ENCODE measurements at regions not wholly inside any gene's neighbourhood (a gene's known extent, or its start where the extent isn't known, plus 50 kb on each side); places are given as distances from the start of the nearest gene placed in this dataset.

- Histone ChIP-seq H3K27me3 (no peaks in the 10 kb centered on the region), H3K36me3 (no peaks in the 10 kb centered on the region), H3K27ac (no peak overlapping the region), H3K4me1 (no peaks in the 10 kb centered on the region), H3K9me3 (no peaks in the 10 kb centered on the region), H3K4me3 (no peak overlapping the region)
- DNase-seq (peak in 3 of 6 donors; percentile 19 to 59 (median 22)), ATAC-seq (peak; percentile 67 to 97 (median 92)), FAIRE-seq (peak; percentile 63)
- WGBS, 2 donors, result 29 to 33% methylated on average over 11 of the region's 11 CpGs
- peak; percentile 53 to 72 (median 66) for TF ChIP-seq CTCF (IDR thresholded peaks at IDR 0.05)
- intact Hi-C loops (cut with DNase I), result loop anchor here in 1 of 3 donors (10.0 kb wide), 1 partner anchor 111 kb away; no protein-coding TSS in a partner anchor
Observed at GRCh38 chr13:91133941-91134802, 213.3 kb upstream of the MIR17HG start.

- Histone ChIP-seq H3K27me3 (no peaks in the 10 kb centered on the region), H3K36me3 (no peaks in the 10 kb centered on the region), H3K4me1 (no peaks in the 10 kb centered on the region), H3K9me3 (no peaks in the 10 kb centered on the region), H3K4me3 (no peak overlapping the region), H3K27ac (no peak overlapping the region)
- ATAC-seq (peak in 2 of 4 donors; percentile 24 to 54), DNase-seq (no peak), FAIRE-seq (no peak)
- intact Hi-C loops (cut with DNase I), result loop anchor here in 1 of 3 donors (10.0 kb wide), 1 partner anchor 110 kb away; no protein-coding TSS in a partner anchor
- TF ChIP-seq CTCF (IDR thresholded peaks at IDR 0.05), result no peak
- 57 to 63% methylated on average over 2 of the region's 2 CpGs for WGBS, 2 donors
Observed at GRCh38 chr13:91134803-91135184, 212.7 kb upstream of the MIR17HG start.

- Histone ChIP-seq H3K4me1 (no peaks in the 10 kb centered on the region), H3K27ac (peak overlapping the region in 1 of 4 donors; percentile 7), H3K9me3 (no peaks in the 10 kb centered on the region), H3K4me3 (no peak overlapping the region), H3K36me3 (no peaks in the 10 kb centered on the region), H3K27me3 (no peaks in the 10 kb centered on the region)
- FAIRE-seq, result no peak
- no peak for TF ChIP-seq CTCF (IDR thresholded peaks at IDR 0.05)
- DNase-seq, result no peak
- ATAC-seq, result peak in 2 of 4 donors; percentile 39 to 41
- intact Hi-C loops (cut with DNase I), result loop anchor here in 1 of 3 donors (10.0 kb wide), 1 partner anchor 109 kb away; no protein-coding TSS in a partner anchor
Observed at GRCh38 chr13:91135376-91135775, 212.1 kb upstream of the MIR17HG start.

- Histone ChIP-seq H3K36me3 (no peaks in the 10 kb centered on the region), H3K27ac (peak overlapping the region in 1 of 4 donors; percentile 7), H3K4me3 (no peak overlapping the region), H3K9me3 (no peaks in the 10 kb centered on the region), H3K4me1 (no peaks in the 10 kb centered on the region), H3K27me3 (no peaks in the 10 kb centered on the region)
- intact Hi-C loops (cut with DNase I), result loop anchor here in 1 of 3 donors (10.0 kb wide), 1 partner anchor 109 kb away; no protein-coding TSS in a partner anchor
- no peak for FAIRE-seq
- no peak for ATAC-seq
- DNase-seq, result no peak
- no peak for TF ChIP-seq CTCF (IDR thresholded peaks at IDR 0.05)
Observed at GRCh38 chr13:91135968-91136367, 211.5 kb upstream of the MIR17HG start.

GRCh38 chr13:91136806-91137205 lies 210.7 kb upstream of the MIR17HG start:
- no peaks in the 10 kb centered on the region for H3K27me3 ChIP-seq
- H3K36me3 ChIP-seq, result no peaks in the 10 kb centered on the region
- 68 to 70% methylated on average over 2 of the region's 2 CpGs for WGBS, 2 donors
- H3K9me3 ChIP-seq, result no peaks in the 10 kb centered on the region
- ATAC-seq (no peak), FAIRE-seq (no peak), DNase-seq (no peak)
- intact Hi-C loops (cut with DNase I), result loop anchor here in 1 of 3 donors (10.0 kb wide), 1 partner anchor 108 kb away; no protein-coding TSS in a partner anchor
- H3K27ac ChIP-seq, result no peak overlapping the region
- H3K4me3 ChIP-seq, result no peak overlapping the region
- no peak for TF ChIP-seq CTCF (IDR thresholded peaks at IDR 0.05)
- H3K4me1 ChIP-seq, result no peaks in the 10 kb centered on the region
